ENCODE measurements at regions not wholly inside any gene's neighbourhood (a gene's known extent, or its start where the extent isn't known, plus 50 kb on each side); places are given as distances from the start of the nearest gene placed in this dataset.

GRCh38 chr5:117332341-117332740 is 757.7 kb upstream of the SEMA6A start:
- no peak for DNase-seq
- Histone ChIP-seq H3K27ac (no peak overlapping the region), H3K9me3 (no peaks in the 10 kb centered on the region), H3K36me3 (no peaks in the 10 kb centered on the region), H3K4me3 (no peak overlapping the region), H3K27me3 (no peaks in the 10 kb centered on the region), H3K4me1 (no peaks in the 10 kb centered on the region)
- 82 to 95% (median 89%) methylated on average over 1 of the region's 1 CpG for WGBS, 5 donors
- intact Hi-C loops (cut with DNase I; ENCODE audit: low total_unique reads), result no loop called here
- no peak for TF ChIP-seq POLR2AphosphoS5 (IDR thresholded peaks at IDR 0.05)
- TF ChIP-seq POLR2A (IDR thresholded peaks at IDR 0.05), result no peak
- TF ChIP-seq CTCF (IDR thresholded peaks at IDR 0.05), result no peak
- TF ChIP-seq EP300 (IDR thresholded peaks at IDR 0.05), result no peak

- no peaks in the 10 kb centered on the region for H3K4me1 ChIP-seq
- intact Hi-C loops (cut with DNase I; ENCODE audit: low total_unique reads), result no loop called here
- no peak overlapping the region for H3K27ac ChIP-seq
- H3K4me3 ChIP-seq, result no peak overlapping the region
- no peaks in the 10 kb centered on the region for H3K36me3 ChIP-seq
- H3K9me3 ChIP-seq, result peaks cover 0 to 4% (median 0%) of the 10 kb centered on the region in 4 donors
- H3K27me3 ChIP-seq, result no peaks in the 10 kb centered on the region
- 23 to 66% (median 40%) methylated on average over 1 of the region's 1 CpG for WGBS, 5 donors
- no peak for DNase-seq
- TF ChIP-seq CTCF (IDR thresholded peaks at IDR 0.05), result no peak
- TF ChIP-seq POLR2A (IDR thresholded peaks at IDR 0.05), result no peak
- TF ChIP-seq EP300 (IDR thresholded peaks at IDR 0.05), result no peak
- no peak for TF ChIP-seq POLR2AphosphoS5 (IDR thresholded peaks at IDR 0.05)
Observed at GRCh38 chr5:117327511-117327910, 752.9 kb upstream of the SEMA6A start.

DNA sequence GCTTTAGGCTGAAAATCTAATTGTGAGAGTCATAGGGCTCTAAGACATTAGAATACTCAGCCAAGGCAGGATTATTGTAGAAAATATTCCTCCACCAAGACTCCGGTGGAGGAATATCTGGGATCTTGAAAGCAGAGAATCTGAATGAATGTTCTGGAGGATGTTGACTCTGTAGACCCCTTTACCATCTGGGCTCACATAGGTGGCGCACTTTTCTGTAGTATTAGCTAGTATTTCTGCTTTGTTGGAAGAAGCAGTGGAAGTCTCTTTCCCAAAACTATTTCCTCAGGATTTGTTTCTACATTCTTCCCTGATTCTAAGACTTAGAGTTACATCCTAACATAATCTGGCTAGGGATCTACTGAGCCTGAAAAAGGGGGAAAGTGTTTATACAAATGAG is 752.4 kb upstream of the SEMA6A start:
- Histone ChIP-seq H3K4me3 (no peak overlapping the region), H3K9me3 (peaks cover 0 to 4% (median 0%) of the 10 kb centered on the region in 4 donors), H3K27ac (no peak overlapping the region), H3K4me1 (no peaks in the 10 kb centered on the region), H3K36me3 (no peaks in the 10 kb centered on the region), H3K27me3 (no peaks in the 10 kb centered on the region)
- intact Hi-C loops (cut with DNase I; ENCODE audit: low total_unique reads), result no loop called here
- no peak for DNase-seq
- 65 to 93% (median 83%) methylated on average over 2 of the region's 2 CpGs for WGBS, 5 donors
- TF ChIP-seq CTCF (IDR thresholded peaks at IDR 0.05), result no peak
- TF ChIP-seq EP300 (IDR thresholded peaks at IDR 0.05), result no peak
- TF ChIP-seq POLR2A (IDR thresholded peaks at IDR 0.05), result no peak
- TF ChIP-seq POLR2AphosphoS5 (IDR thresholded peaks at IDR 0.05), result no peak

DNA sequence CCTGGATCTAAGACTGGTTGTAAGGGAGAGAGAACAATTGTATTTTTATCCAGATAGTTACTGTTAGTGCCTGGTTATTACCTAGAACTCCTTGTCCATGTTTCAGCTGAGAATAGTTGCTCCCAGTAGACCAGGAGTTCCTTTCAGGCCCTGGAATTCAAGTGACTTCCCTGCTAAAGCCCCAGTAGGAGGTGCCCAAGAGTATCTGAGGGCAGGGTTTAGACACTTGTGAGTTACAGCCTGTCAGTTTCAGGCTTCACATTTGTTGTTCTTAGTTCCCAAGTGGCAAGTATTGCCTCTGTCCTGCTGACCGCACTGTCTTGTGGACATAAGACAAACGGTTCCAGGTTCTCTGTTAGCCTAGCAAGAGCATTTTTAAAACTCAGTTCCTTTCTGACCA is 743.9 kb upstream of the SEMA6A start:
- TF ChIP-seq POLR2A (IDR thresholded peaks at IDR 0.05) (no peak), CTCF (IDR thresholded peaks at IDR 0.05) (no peak), POLR2AphosphoS5 (IDR thresholded peaks at IDR 0.05) (no peak), EP300 (IDR thresholded peaks at IDR 0.05) (no peak)

More for the DNA sequence above, 743.9 kb upstream of the SEMA6A start:
- WGBS, 5 donors, result 62 to 71% (median 69%) methylated on average over 2 of the region's 2 CpGs
- Histone ChIP-seq H3K27ac (no peak overlapping the region), H3K4me3 (no peak overlapping the region), H3K27me3 (no peaks in the 10 kb centered on the region), H3K4me1 (no peaks in the 10 kb centered on the region), H3K9me3 (no peaks in the 10 kb centered on the region), H3K36me3 (no peaks in the 10 kb centered on the region)
- DNase-seq, result no peak
- intact Hi-C loops (cut with DNase I; ENCODE audit: low total_unique reads), result no loop called here
